HG02970 (cell line): ENCODE measurements at regions not wholly inside any gene's neighbourhood (a gene's known extent, or its start where the extent isn't known, plus 50 kb on each side); places are given as distances from the start of the nearest gene placed in this dataset.
"Not testable (repeated sequence)": the region's sequence is repeated elsewhere in the genome, so short reads cannot be mapped to it uniquely, and the experiment has no call there.

Source experiments
- ATAC-seq: cut with Tn5 transposase; IDR thresholded peaks from one replicate; pipeline ENCODE4 v1.9.1; 2021; ENCODE audit warnings: mild to moderate bottlenecking, moderate library complexity, moderate number of reproducible peaks; ENCODE audit not compliant: unreplicated experiment, low FRiP score

GRCh38 chr1:221234791-221235190 is 355.5 kb downstream of the HLX start:
- ATAC-seq, result no peak

- no peak for ATAC-seq
Measured at GRCh38 chr1:221237587-221237986, 358.3 kb downstream of the HLX start.

- no peak for ATAC-seq
Measured at GRCh38 chr1:221239181-221239580, 359.9 kb downstream of the HLX start.

GRCh38 chr1:221239792-221240191 is 360.5 kb downstream of the HLX start:
- ATAC-seq, result no peak

GRCh38 chr1:221240690-221241089 is 361.4 kb downstream of the HLX start:
- ATAC-seq, result no peak

GRCh38 chr1:221241157-221241556 is 361.9 kb downstream of the HLX start:
- no peak for ATAC-seq

- no peak for ATAC-seq
Measured at GRCh38 chr1:221241592-221241991, 362.3 kb downstream of the HLX start.

GRCh38 chr1:221246067-221246466 is 366.8 kb downstream of the HLX start:
- ATAC-seq, result no peak

- ATAC-seq, result no peak
Measured at GRCh38 chr1:221246628-221247415, 367.6 kb downstream of the HLX start.

- no peak for ATAC-seq
Measured at GRCh38 chr1:221251580-221251979, 372.3 kb downstream of the HLX start.

- no peak for ATAC-seq
Measured at GRCh38 chr1:221254813-221255212, 375.6 kb downstream of the HLX start.

- ATAC-seq, result no peak
Measured at GRCh38 chr1:221256773-221257172, 377.5 kb downstream of the HLX start.

GRCh38 chr1:221257548-221257947 is 378.3 kb downstream of the HLX start:
- not testable (repeated sequence) for ATAC-seq

GRCh38 chr1:221262677-221263076 is 383.4 kb downstream of the HLX start:
- ATAC-seq, result not testable (repeated sequence)

GRCh38 chr1:221263831-221264767 is 384.9 kb downstream of the HLX start:
- ATAC-seq, result peak; percentile 84

GRCh38 chr1:221264848-221265247 is 385.6 kb downstream of the HLX start:
- no peak for ATAC-seq

GRCh38 chr1:221268295-221268694 is 389.1 kb downstream of the HLX start:
- no peak for ATAC-seq

GRCh38 chr1:221271701-221272100 is 392.5 kb downstream of the HLX start:
- ATAC-seq, result no peak

- ATAC-seq, result no peak
Measured at GRCh38 chr1:221272940-221273339, 393.7 kb downstream of the HLX start.

- ATAC-seq, result no peak
Measured at GRCh38 chr1:221274373-221274772, 395.1 kb downstream of the HLX start.

- no peak for ATAC-seq
Measured at GRCh38 chr1:221276896-221277409, 397.7 kb downstream of the HLX start.
